ENCODE measurements at regions not wholly inside any gene's neighbourhood (a gene's known extent, or its start where the extent isn't known, plus 50 kb on each side); places are given as distances from the start of the nearest gene placed in this dataset.

GRCh38 chr20:21609981-21610380 lies 95.5 kb upstream of the PAX1 start:
- no peak for TF ChIP-seq CTCF (IDR thresholded peaks at IDR 0.05)
- H3K4me3 ChIP-seq = no peak overlapping the region
- intact Hi-C loops (cut with DNase I) = no loop called here
- H3K4me1 ChIP-seq = no peaks in the 10 kb centered on the region
- ATAC-seq (no peak), DNase-seq (no peak), FAIRE-seq (no peak)
- no peaks in the 10 kb centered on the region for H3K9me3 ChIP-seq
- H3K36me3 ChIP-seq = no peaks in the 10 kb centered on the region
- no peaks in the 10 kb centered on the region for H3K27me3 ChIP-seq
- WGBS, 2 donors = 63 to 76% methylated on average over 1 of the region's 1 CpG
- no peak overlapping the region for H3K27ac ChIP-seq

- no peaks in the 10 kb centered on the region for H3K4me1 ChIP-seq
- no peaks in the 10 kb centered on the region for H3K27me3 ChIP-seq
- no peaks in the 10 kb centered on the region for H3K36me3 ChIP-seq
- intact Hi-C loops (cut with DNase I) = no loop called here
- H3K9me3 ChIP-seq = no peaks in the 10 kb centered on the region
- no peak for FAIRE-seq
- no peak for TF ChIP-seq CTCF (IDR thresholded peaks at IDR 0.05)
- no peak for DNase-seq
- no peak overlapping the region for H3K27ac ChIP-seq
- 53 to 54% methylated on average over 3 of the region's 3 CpGs for WGBS, 2 donors
- no peak for ATAC-seq
- H3K4me3 ChIP-seq = no peak overlapping the region
Observed at GRCh38 chr20:21609221-21609620, 95.4 kb upstream of the NKX2-2 start.

- DNase-seq (no peak), ATAC-seq (no peak), FAIRE-seq (no peak)
- H3K4me3 ChIP-seq = no peak overlapping the region
- no peaks in the 10 kb centered on the region for H3K27me3 ChIP-seq
- H3K27ac ChIP-seq = no peak overlapping the region
- H3K36me3 ChIP-seq = no peaks in the 10 kb centered on the region
- no peaks in the 10 kb centered on the region for H3K4me1 ChIP-seq
- H3K9me3 ChIP-seq = no peaks in the 10 kb centered on the region
- intact Hi-C loops (cut with DNase I) = no loop called here
- no peak for TF ChIP-seq CTCF (IDR thresholded peaks at IDR 0.05)
Observed at GRCh38 chr20:21608777-21609176, 94.9 kb upstream of the NKX2-2 start.

- peak in 3 of 6 donors; percentile 39 to 60 (median 54) for DNase-seq
- 62 to 67% methylated on average over 38 of the region's 38 CpGs for WGBS, 2 donors
Observed at GRCh38 chr20:21607971-21608725, 94.3 kb upstream of the NKX2-2 start.

More at GRCh38 chr20:21607971-21608725, 94.3 kb upstream of the NKX2-2 start:
- intact Hi-C loops (cut with DNase I) = no loop called here
- H3K27ac ChIP-seq = no peak overlapping the region
- TF ChIP-seq CTCF (IDR thresholded peaks at IDR 0.05) = no peak
- no peaks in the 10 kb centered on the region for H3K27me3 ChIP-seq
- FAIRE-seq (no peak), ATAC-seq (peak in 2 of 4 donors; percentile 41 to 73)
- H3K4me3 ChIP-seq = no peak overlapping the region
- no peaks in the 10 kb centered on the region for H3K36me3 ChIP-seq
- H3K4me1 ChIP-seq = no peaks in the 10 kb centered on the region
- no peaks in the 10 kb centered on the region for H3K9me3 ChIP-seq

Data from pancreas (tissue), 10 donors.